Gastrocnemius medialis (tissue), 4 donors: ENCODE measurements at regions not wholly inside any gene's neighbourhood (a gene's known extent, or its start where the extent isn't known, plus 50 kb on each side); places are given as distances from the start of the nearest gene placed in this dataset.
"Not testable (repeated sequence)": the region's sequence is repeated elsewhere in the genome, so short reads cannot be mapped to it uniquely, and the experiment has no call there.

ENCODE experiments used
- ATAC-seq, 2 donors: fragments of 150-250 bp; one replicate each; pipeline ENCODE4 v1.9.1; 2016
- DNase-seq, 2 donors: peaks; one replicate each; pipeline ENCODE4 v3.0.0-alpha.2; 2019
- H3K27ac ChIP-seq, 4 donors: fragments of 200-600 bp; sonication (generic); 1 replicate in 1 of 4; 2 replicates in 3 of 4; pipeline ENCODE4 v1.5.1; 2016 to 2018; ENCODE audit warnings: mild to moderate bottlenecking in 2 of 4, moderate library complexity in 1 of 4
- H3K27me3 ChIP-seq, 3 donors: fragments of 200-600 bp; sonication (generic) in 2 of 3; 1 replicate in 1 of 3; 2 replicates in 2 of 3; pipeline versions ENCODE4 v1.5.1 to v1.6.0; 2016 to 2019; ENCODE audit warnings: mild to moderate bottlenecking in 1 of 3, moderate library complexity in 1 of 3
- H3K36me3 ChIP-seq, 2 donors: fragments of 200-600 bp; sonication (generic) in 1 of 2; one replicate each; pipeline ENCODE4 v1.5.1; 2017 to 2018
- H3K4me1 ChIP-seq, 2 donors: fragments of 200-600 bp; sonication (generic) in 1 of 2; one replicate each; pipeline ENCODE4 v1.5.1; 2016 to 2017; ENCODE audit warnings: mild to moderate bottlenecking in 2 of 2
- H3K4me3 ChIP-seq, 4 donors: fragments of 200-600 bp; sonication (generic) in 3 of 4; 1 replicate in 1 of 4; 2 replicates in 3 of 4; pipeline ENCODE4 v1.5.1; 2016 to 2019; ENCODE audit warnings: mild to moderate bottlenecking in 2 of 4
- H3K9me3 ChIP-seq, 3 donors: fragments of 200-600 bp; sonication (generic) in 2 of 3; 1 replicate in 1 of 3; 2 replicates in 2 of 3; pipeline ENCODE4 v1.5.1; 2016 to 2019
- POLR2A ChIP-seq, 2 donors: fragments of 450-650 bp; IDR thresholded peaks; one replicate each; pipeline ENCODE4 v1.6.1; 2017; ENCODE audit warnings: antibody characterized with exemption in 2 of 2, mild to moderate bottlenecking in 2 of 2, moderate library complexity in 2 of 2
- in situ Hi-C, 4 donors: fragments of 200-750 bp; cut with MboI; loops; one replicate each; pipeline versions ENCODE4 v1.15.0 to v1.8.0; 2017; ENCODE audit warnings: low sequenced_read_pairs in 4 of 4
- intact Hi-C: fragments of 100-400 bp; cut with DNase I; formaldehyde crosslinking; loops from one replicate; pipeline ENCODE4 v1.15.1; 2023; ENCODE audit warnings: low total_unique reads
- TF ChIP-seq, protein P1 (sequence below), 5 experiments: fragments of 450-650 bp in 3 of 5; fragments of 200-600 bp in 2 of 5; sonication (generic) in 2 of 5; IDR thresholded peaks in 4 of 5; conservative IDR thresholded peaks in 1 of 5; 1 replicate in 4 of 5; 2 replicates in 1 of 5; pipeline ENCODE4 v1.5.1; 2016 to 2019; ENCODE audit warnings: antibody characterized with exemption in 5 of 5, mild to moderate bottlenecking in 3 of 5, moderate library complexity in 3 of 5

DNA sequence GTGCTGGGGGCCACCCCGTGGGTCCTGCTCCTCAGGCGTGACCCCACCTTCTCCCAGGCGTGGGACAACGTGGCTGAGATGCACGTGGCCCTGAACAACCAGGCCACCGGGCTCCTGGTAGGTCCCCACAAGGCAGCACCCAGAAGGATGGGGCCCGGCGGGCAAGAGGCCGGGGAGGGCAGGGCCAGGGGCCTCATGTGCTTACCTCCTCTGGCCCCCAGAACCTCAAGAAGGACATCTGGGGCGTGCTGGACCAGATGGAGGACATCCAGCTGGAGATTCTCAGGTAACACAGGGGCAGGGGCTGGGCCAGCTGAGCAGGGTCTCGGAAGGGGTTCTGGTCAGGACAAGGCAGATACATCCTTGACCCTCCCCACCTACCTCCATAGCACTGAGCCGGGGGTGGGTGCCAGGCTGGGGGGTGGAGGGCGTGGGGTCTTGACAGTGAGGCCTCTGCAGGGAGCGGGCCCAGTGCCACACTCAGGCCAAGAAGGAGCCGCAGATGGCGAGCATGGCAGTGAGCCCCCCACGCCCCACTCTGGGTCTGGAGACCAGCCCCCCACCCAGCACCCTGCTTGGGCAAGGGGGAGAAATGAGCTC is 186.3 kb downstream of the IGLL1 start:
- Histone ChIP-seq H3K4me1 (no peaks in the 10 kb centered on the region), H3K4me3 (no peak overlapping the region), H3K27me3 (no peaks in the 10 kb centered on the region), H3K27ac (no peak overlapping the region), H3K9me3 (no peaks in the 10 kb centered on the region), H3K36me3 (no peaks in the 10 kb centered on the region)
- TF ChIP-seq, protein P1, sequence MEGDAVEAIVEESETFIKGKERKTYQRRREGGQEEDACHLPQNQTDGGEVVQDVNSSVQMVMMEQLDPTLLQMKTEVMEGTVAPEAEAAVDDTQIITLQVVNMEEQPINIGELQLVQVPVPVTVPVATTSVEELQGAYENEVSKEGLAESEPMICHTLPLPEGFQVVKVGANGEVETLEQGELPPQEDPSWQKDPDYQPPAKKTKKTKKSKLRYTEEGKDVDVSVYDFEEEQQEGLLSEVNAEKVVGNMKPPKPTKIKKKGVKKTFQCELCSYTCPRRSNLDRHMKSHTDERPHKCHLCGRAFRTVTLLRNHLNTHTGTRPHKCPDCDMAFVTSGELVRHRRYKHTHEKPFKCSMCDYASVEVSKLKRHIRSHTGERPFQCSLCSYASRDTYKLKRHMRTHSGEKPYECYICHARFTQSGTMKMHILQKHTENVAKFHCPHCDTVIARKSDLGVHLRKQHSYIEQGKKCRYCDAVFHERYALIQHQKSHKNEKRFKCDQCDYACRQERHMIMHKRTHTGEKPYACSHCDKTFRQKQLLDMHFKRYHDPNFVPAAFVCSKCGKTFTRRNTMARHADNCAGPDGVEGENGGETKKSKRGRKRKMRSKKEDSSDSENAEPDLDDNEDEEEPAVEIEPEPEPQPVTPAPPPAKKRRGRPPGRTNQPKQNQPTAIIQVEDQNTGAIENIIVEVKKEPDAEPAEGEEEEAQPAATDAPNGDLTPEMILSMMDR (IDR thresholded peaks at IDR 0.05 in 4 of 5, conservative IDR thresholded peaks at IDR 0.05 in 1 of 5): no peak
- DNase-seq (no peak), ATAC-seq (no peak)
- intact Hi-C loops: no loop called here
- in situ Hi-C loops: loop anchor here in 2 of 4 donors (25.0 kb wide), 1 partner anchor 207 kb away; the partner anchor contains the start of gene BCR (in 2 of the 2)

- H3K4me3 ChIP-seq, H3K36me3 ChIP-seq, H3K4me1 ChIP-seq, H3K9me3 ChIP-seq, H3K27me3 ChIP-seq, ATAC-seq, DNase-seq, intact Hi-C loops, H3K27ac ChIP-seq: not testable (repeated sequence)
- in situ Hi-C loops: loop anchor here in 2 of 4 donors (25.0 kb wide), 1 partner anchor 206 kb away; the partner anchor contains the start of gene BCR (in 2 of the 2)
These were observed 186.9 kb downstream of the IGLL1 start for GRCh38 chr22:23393199-23393598.

DNA sequence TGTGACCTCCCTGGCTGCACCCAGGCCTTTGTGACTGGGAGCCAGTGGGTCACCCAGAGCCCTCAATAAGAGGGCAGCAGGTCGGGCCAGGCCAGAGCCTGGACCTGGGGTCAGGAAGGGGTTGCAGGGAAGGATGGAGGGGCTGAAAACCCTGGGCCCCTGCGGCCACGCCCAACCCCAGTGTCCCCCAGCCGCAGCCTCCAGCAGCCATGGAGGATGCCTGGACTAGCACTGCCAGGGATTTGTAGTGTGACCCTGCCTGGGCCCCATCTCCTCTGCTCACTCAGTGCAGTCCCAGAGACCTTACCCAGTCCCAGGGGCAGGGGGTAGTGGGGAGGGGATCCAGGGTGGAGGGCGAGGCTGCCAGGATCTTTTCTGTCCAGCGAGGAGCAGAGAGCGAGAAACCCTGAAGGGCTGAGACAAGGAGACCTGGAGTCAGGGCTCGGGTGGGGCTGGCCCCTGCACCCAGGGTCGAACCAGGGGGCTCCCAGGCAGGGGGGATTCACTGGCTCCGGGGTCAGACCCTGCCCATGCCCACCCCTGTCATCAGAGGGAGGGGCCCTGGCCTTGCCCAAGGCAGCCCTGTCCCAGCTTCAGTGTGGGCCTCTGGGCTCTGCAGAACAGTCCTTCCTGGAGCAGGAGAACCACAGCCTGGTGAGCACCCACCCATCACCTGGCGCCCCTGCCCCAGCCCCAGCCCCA is 187.5 kb downstream of the IGLL1 start:
- no peaks in the 10 kb centered on the region for H3K4me1 ChIP-seq
- intact Hi-C loops (no loop called here), in situ Hi-C loops (loop anchor here in 2 of 4 donors (25.0 kb wide), 1 partner anchor 205 kb away; the partner anchor contains the start of gene BCR (in 2 of the 2))
- H3K27me3 ChIP-seq: no peaks in the 10 kb centered on the region
- DNase-seq (no peak), ATAC-seq (no peak)
- no peak overlapping the region for H3K4me3 ChIP-seq
- H3K27ac ChIP-seq: no peak overlapping the region
- no peak for TF ChIP-seq POLR2A (IDR thresholded peaks at IDR 0.05)
- TF ChIP-seq, protein P1 (IDR thresholded peaks at IDR 0.05 in 4 of 5, conservative IDR thresholded peaks at IDR 0.05 in 1 of 5): no peak
- no peaks in the 10 kb centered on the region for H3K36me3 ChIP-seq
- H3K9me3 ChIP-seq: no peaks in the 10 kb centered on the region

DNA sequence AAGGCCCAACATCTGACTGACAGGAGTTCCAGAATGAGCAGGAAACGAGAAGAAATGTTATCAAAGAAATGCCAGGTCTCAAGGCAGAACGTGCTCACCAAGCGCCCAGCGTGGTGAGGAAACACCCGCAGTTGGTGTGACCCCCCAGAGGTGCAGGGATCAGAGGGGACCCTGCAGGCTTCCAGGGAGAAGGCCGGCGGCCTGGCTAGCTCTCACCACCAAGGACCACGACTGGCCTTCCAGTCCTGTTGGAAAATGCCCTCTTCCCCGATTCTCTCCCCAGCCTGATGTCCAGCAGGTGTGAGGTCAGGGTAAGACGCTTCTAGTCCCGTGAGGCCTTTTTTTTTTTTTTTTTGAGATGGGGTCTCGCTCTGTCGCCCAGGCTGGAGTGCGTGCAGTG is 189.1 kb downstream of the IGLL1 start:
- Histone ChIP-seq H3K9me3 (no peaks in the 10 kb centered on the region), H3K27me3 (no peaks in the 10 kb centered on the region), H3K4me3 (no peak overlapping the region), H3K36me3 (no peaks in the 10 kb centered on the region), H3K4me1 (no peaks in the 10 kb centered on the region), H3K27ac (no peak overlapping the region)
- DNase-seq (no peak), ATAC-seq (no peak)
- TF ChIP-seq POLR2A (IDR thresholded peaks at IDR 0.05): no peak
- TF ChIP-seq, protein P1 (IDR thresholded peaks at IDR 0.05 in 4 of 5, conservative IDR thresholded peaks at IDR 0.05 in 1 of 5): no peak
- intact Hi-C loops: no loop called here
- in situ Hi-C loops: loop anchor here in 2 of 4 donors (25.0 kb wide), 1 partner anchor 204 kb away; the partner anchor contains the start of gene BCR (in 2 of the 2)
